ENCODE measurements at regions not wholly inside any gene's neighbourhood (a gene's known extent, or its start where the extent isn't known, plus 50 kb on each side); places are given as distances from the start of the nearest gene placed in this dataset.
"Not testable (repeated sequence)": the region's sequence is repeated elsewhere in the genome, so short reads cannot be mapped to it uniquely, and the experiment has no call there.

GRCh38 chr13:89076622-89077021 lies 1405.5 kb downstream of the SLITRK5 start:
- Histone ChIP-seq H3K4me3 (ENCODE audit: low read depth, low read length) (no peak overlapping the region), H3K9me3 (ENCODE audit: control insufficient read depth, low read length) (no peaks in the 10 kb centered on the region), H3K79me2 (no peaks in the 10 kb centered on the region), H3K4me2 (ENCODE audit: low read length) (no peak overlapping the region), H3K27ac (no peak overlapping the region), H3K4me1 (no peaks in the 10 kb centered on the region), H3K36me3 (ENCODE audit: control insufficient read depth, insufficient read depth, low read length) (no peaks in the 10 kb centered on the region), H2AFZ (no peak overlapping the region), H3K27me3 (ENCODE audit: control insufficient read depth, insufficient read depth, low read length) (no peaks in the 10 kb centered on the region), H3K9ac (no peak overlapping the region)
- TF ChIP-seq CTCF (IDR thresholded peaks at IDR 0.05) = no peak

GRCh38 chr13:89082623-89083022 lies 1411.5 kb downstream of the SLITRK5 start:
- Histone ChIP-seq H3K9ac (no peak overlapping the region), H3K27me3 (ENCODE audit: control insufficient read depth, insufficient read depth, low read length) (no peaks in the 10 kb centered on the region), H3K4me2 (ENCODE audit: low read length) (no peak overlapping the region), H3K9me3 (ENCODE audit: control insufficient read depth, low read length) (no peaks in the 10 kb centered on the region), H3K4me1 (no peaks in the 10 kb centered on the region), H2AFZ (no peak overlapping the region), H3K27ac (no peak overlapping the region), H3K4me3 (ENCODE audit: low read depth, low read length) (no peak overlapping the region), H3K36me3 (ENCODE audit: control insufficient read depth, insufficient read depth, low read length) (no peaks in the 10 kb centered on the region), H3K79me2 (no peaks in the 10 kb centered on the region)
- TF ChIP-seq CTCF (IDR thresholded peaks at IDR 0.05) = no peak

GRCh38 chr13:89088107-89088506 lies 1416.9 kb downstream of the SLITRK5 start:
- not testable (repeated sequence) for H3K36me3 ChIP-seq (ENCODE audit: control insufficient read depth, insufficient read depth, low read length); H3K4me1 ChIP-seq; H3K4me3 ChIP-seq (ENCODE audit: low read depth, low read length); H3K4me2 ChIP-seq (ENCODE audit: low read length); H3K27me3 ChIP-seq (ENCODE audit: control insufficient read depth, insufficient read depth, low read length); H2AFZ ChIP-seq; H3K79me2 ChIP-seq; H3K27ac ChIP-seq; H3K9ac ChIP-seq; H3K9me3 ChIP-seq (ENCODE audit: control insufficient read depth, low read length)

GRCh38 chr13:89097994-89098393 lies 1426.8 kb downstream of the SLITRK5 start:
- Histone ChIP-seq H3K9ac (no peak overlapping the region), H3K36me3 (ENCODE audit: control insufficient read depth, insufficient read depth, low read length) (no peaks in the 10 kb centered on the region)
- no peak for TF ChIP-seq CTCF (IDR thresholded peaks at IDR 0.05)

GRCh38 chr13:89113744-89114143 lies 1442.6 kb downstream of the SLITRK5 start:
- Histone ChIP-seq H3K79me2 (no peaks in the 10 kb centered on the region), H3K4me3 (ENCODE audit: low read depth, low read length) (no peak overlapping the region), H3K27me3 (ENCODE audit: control insufficient read depth, insufficient read depth, low read length) (no peaks in the 10 kb centered on the region), H3K9me3 (ENCODE audit: control insufficient read depth, low read length) (no peaks in the 10 kb centered on the region), H3K9ac (no peak overlapping the region), H2AFZ (no peak overlapping the region), H3K36me3 (ENCODE audit: control insufficient read depth, insufficient read depth, low read length) (no peaks in the 10 kb centered on the region), H3K4me2 (ENCODE audit: low read length) (no peak overlapping the region), H3K4me1 (no peaks in the 10 kb centered on the region), H3K27ac (no peak overlapping the region)
- no peak for TF ChIP-seq CTCF (IDR thresholded peaks at IDR 0.05)

More at GRCh38 chr13:89097994-89098393, 1426.8 kb downstream of the SLITRK5 start:
- Histone ChIP-seq H3K27ac (no peak overlapping the region), H3K27me3 (ENCODE audit: control insufficient read depth, insufficient read depth, low read length) (no peaks in the 10 kb centered on the region), H3K9me3 (ENCODE audit: control insufficient read depth, low read length) (no peaks in the 10 kb centered on the region), H3K4me2 (ENCODE audit: low read length) (no peak overlapping the region), H3K79me2 (no peaks in the 10 kb centered on the region), H3K4me1 (no peaks in the 10 kb centered on the region), H2AFZ (no peak overlapping the region), H3K4me3 (ENCODE audit: low read depth, low read length) (no peak overlapping the region)

All from parathyroid adenoma (tissue), 2 donors.